ENCODE measurements at regions not wholly inside any gene's neighbourhood (a gene's known extent, or its start where the extent isn't known, plus 50 kb on each side); places are given as distances from the start of the nearest gene placed in this dataset.
A peak's percentile ranks its signal among the peaks of the same experiment; 100 is the strongest.

GRCh38 chr20:51280047-51280446 is 257.1 kb upstream of the KCNG1 start:
- no peak for DNase-seq
- Histone ChIP-seq H3K27me3 (replicated peaks) (no peaks in the 10 kb centered on the region), H3K36me3 (replicated peaks) (no peaks in the 10 kb centered on the region), H3K4me3 (ENCODE audit: low read depth, low read length) (no peak overlapping the region), H3K27ac (no peak overlapping the region)
- TF ChIP-seq CTCF (IDR thresholded peaks at IDR 0.05; ENCODE audit: low read depth, low read length, missing control alignments) = no peak
- in situ Hi-C loops (cut with HindIII; ENCODE audit: low pct_ligation_motif_present, low sequenced_read_pairs) = no loop called here

DNA sequence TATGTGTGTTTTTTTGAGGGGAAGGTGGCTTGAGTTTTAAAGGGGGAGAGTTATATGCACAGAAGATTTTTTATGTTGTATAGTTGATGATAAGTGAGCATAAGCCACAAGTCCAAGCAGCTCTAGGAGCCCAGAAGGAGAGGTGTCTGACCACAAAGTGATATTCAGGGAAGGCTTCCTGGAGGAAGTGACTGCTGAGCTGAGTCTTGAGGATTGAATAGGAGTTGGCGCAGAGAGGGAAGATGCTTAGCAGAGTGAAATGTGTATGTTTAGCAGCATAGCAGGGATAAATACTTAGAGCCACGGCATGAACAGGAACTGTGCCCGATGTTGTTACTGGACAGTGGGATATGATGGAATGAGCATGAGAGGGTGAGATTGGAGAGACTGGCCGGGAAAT is 255.1 kb upstream of the KCNG1 start:
- no peak overlapping the region for H3K27ac ChIP-seq
- no peak for DNase-seq
- H3K27me3 ChIP-seq (replicated peaks) = no peaks in the 10 kb centered on the region
- TF ChIP-seq CTCF (IDR thresholded peaks at IDR 0.05; ENCODE audit: low read depth, low read length, missing control alignments) = no peak
- in situ Hi-C loops (cut with HindIII; ENCODE audit: low pct_ligation_motif_present, low sequenced_read_pairs) = no loop called here
- no peaks in the 10 kb centered on the region for H3K36me3 ChIP-seq (replicated peaks)
- no peak overlapping the region for H3K4me3 ChIP-seq (ENCODE audit: low read depth, low read length)

DNA sequence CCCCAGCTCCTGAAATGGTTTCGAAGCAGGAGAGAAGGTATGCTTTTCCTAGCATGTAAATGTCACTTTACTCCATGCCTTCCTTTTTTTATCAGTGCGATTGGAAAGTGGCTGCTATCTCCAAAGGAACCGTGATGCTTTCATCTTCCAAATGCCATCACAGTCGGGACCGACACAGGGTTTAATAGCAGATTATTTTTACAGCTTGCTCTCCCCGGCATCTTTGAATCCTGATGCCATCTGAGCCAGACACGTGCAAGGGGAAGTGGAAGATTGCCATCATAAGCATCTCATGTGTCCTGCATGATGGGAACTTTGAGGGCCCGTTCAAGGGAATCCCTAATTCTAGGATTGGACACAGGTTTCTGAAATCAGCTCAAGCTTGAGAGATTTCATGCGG is 253.4 kb upstream of the KCNG1 start:
- no peaks in the 10 kb centered on the region for H3K36me3 ChIP-seq (replicated peaks)
- H3K27ac ChIP-seq = no peak overlapping the region
- in situ Hi-C loops (cut with HindIII; ENCODE audit: low pct_ligation_motif_present, low sequenced_read_pairs) = no loop called here
- no peaks in the 10 kb centered on the region for H3K27me3 ChIP-seq (replicated peaks)
- TF ChIP-seq CTCF (IDR thresholded peaks at IDR 0.05; ENCODE audit: low read depth, low read length, missing control alignments) = no peak
- no peak overlapping the region for H3K4me3 ChIP-seq (ENCODE audit: low read depth, low read length)
- no peak for DNase-seq

- in situ Hi-C loops (cut with HindIII; ENCODE audit: low pct_ligation_motif_present, low sequenced_read_pairs) = no loop called here
- H3K27me3 ChIP-seq (replicated peaks) = no peaks in the 10 kb centered on the region
- no peak overlapping the region for H3K27ac ChIP-seq
- no peak for TF ChIP-seq CTCF (IDR thresholded peaks at IDR 0.05; ENCODE audit: low read depth, low read length, missing control alignments)
- no peak overlapping the region for H3K4me3 ChIP-seq (ENCODE audit: low read depth, low read length)
- peak; percentile 52 for DNase-seq
- H3K36me3 ChIP-seq (replicated peaks) = no peaks in the 10 kb centered on the region
These were observed 252.9 kb upstream of the KCNG1 start for GRCh38 chr20:51275826-51276225.

- Histone ChIP-seq H3K27ac (no peak overlapping the region), H3K27me3 (replicated peaks) (no peaks in the 10 kb centered on the region), H3K36me3 (replicated peaks) (no peaks in the 10 kb centered on the region), H3K4me3 (ENCODE audit: low read depth, low read length) (no peak overlapping the region)
- no peak for DNase-seq
- in situ Hi-C loops (cut with HindIII; ENCODE audit: low pct_ligation_motif_present, low sequenced_read_pairs) = no loop called here
- TF ChIP-seq CTCF (IDR thresholded peaks at IDR 0.05; ENCODE audit: low read depth, low read length, missing control alignments) = peak; percentile 19
These were observed 252.3 kb upstream of the KCNG1 start for GRCh38 chr20:51275181-51275580.

GRCh38 chr20:51272401-51272800 is 249.5 kb upstream of the KCNG1 start:
- H3K27ac ChIP-seq = no peak overlapping the region
- TF ChIP-seq CTCF (IDR thresholded peaks at IDR 0.05; ENCODE audit: low read depth, low read length, missing control alignments) = no peak
- peak; percentile 59 for DNase-seq
- in situ Hi-C loops (cut with HindIII; ENCODE audit: low pct_ligation_motif_present, low sequenced_read_pairs) = no loop called here
- H3K27me3 ChIP-seq (replicated peaks) = no peaks in the 10 kb centered on the region
- H3K36me3 ChIP-seq (replicated peaks) = no peaks in the 10 kb centered on the region
- H3K4me3 ChIP-seq (ENCODE audit: low read depth, low read length) = no peak overlapping the region
